ENCODE measurements at regions not wholly inside any gene's neighbourhood (a gene's known extent, or its start where the extent isn't known, plus 50 kb on each side); places are given as distances from the start of the nearest gene placed in this dataset.

GRCh38 chr14:29149798-29150197 lies 383.2 kb downstream of the FOXG1 start:
- TF ChIP-seq CTCF (conservative IDR thresholded peaks at IDR 0.05): no peak
- Mint-ChIP-seq H3K27me3 (no peaks in the 10 kb centered on the region), H3K4me3 (no peak overlapping the region), H3K27ac (no peak overlapping the region), H3K36me3 (no peaks in the 10 kb centered on the region), H3K9me3 (peaks cover 5% of the 10 kb centered on the region), H3K4me1 (ENCODE audit: unreplicated experiment) (no peaks in the 10 kb centered on the region)
- no peak for DNase-seq (ENCODE audit: extremely low spot score, unreplicated experiment)

GRCh38 chr14:29150659-29151058 lies 384.1 kb downstream of the FOXG1 start:
- Mint-ChIP-seq H3K27me3 (no peaks in the 10 kb centered on the region), H3K4me3 (no peak overlapping the region), H3K27ac (no peak overlapping the region), H3K36me3 (no peaks in the 10 kb centered on the region), H3K9me3 (peaks cover 5% of the 10 kb centered on the region), H3K4me1 (ENCODE audit: unreplicated experiment) (no peaks in the 10 kb centered on the region)
- no peak for DNase-seq (ENCODE audit: extremely low spot score, unreplicated experiment)
- no peak for TF ChIP-seq CTCF (conservative IDR thresholded peaks at IDR 0.05)

DNA sequence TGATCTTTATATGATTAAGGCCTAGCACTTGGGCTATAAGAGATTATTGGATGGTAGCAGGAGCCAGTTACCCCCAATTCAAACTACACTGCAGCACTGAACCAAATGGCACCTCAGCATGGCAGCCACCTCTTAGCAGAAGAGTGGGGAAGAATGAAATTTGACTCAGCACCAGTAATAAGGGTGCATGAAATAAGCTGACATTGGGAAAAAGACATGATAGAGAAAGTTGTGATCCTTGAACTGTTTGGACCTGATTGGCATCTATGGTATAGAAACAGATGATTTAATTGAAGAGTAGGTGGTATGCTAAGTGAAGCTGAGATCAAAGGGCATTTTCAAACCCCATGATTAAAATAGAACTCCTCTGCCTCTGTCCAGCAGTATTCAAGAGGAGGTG lies 389.5 kb downstream of the FOXG1 start:
- no peaks in the 10 kb centered on the region for H3K9me3 Mint-ChIP-seq
- no peak for DNase-seq (ENCODE audit: extremely low spot score, unreplicated experiment)
- H3K36me3 Mint-ChIP-seq: no peaks in the 10 kb centered on the region
- H3K27ac Mint-ChIP-seq: no peak overlapping the region
- no peak overlapping the region for H3K4me3 Mint-ChIP-seq
- no peak for TF ChIP-seq CTCF (conservative IDR thresholded peaks at IDR 0.05)
- H3K27me3 Mint-ChIP-seq: no peaks in the 10 kb centered on the region
- H3K4me1 Mint-ChIP-seq (ENCODE audit: unreplicated experiment): no peaks in the 10 kb centered on the region

- DNase-seq (ENCODE audit: extremely low spot score, unreplicated experiment): no peak
- TF ChIP-seq CTCF (conservative IDR thresholded peaks at IDR 0.05): no peak
- Mint-ChIP-seq H3K4me1 (ENCODE audit: unreplicated experiment) (no peaks in the 10 kb centered on the region), H3K27me3 (no peaks in the 10 kb centered on the region), H3K27ac (no peak overlapping the region), H3K9me3 (no peaks in the 10 kb centered on the region), H3K4me3 (no peak overlapping the region), H3K36me3 (no peaks in the 10 kb centered on the region)
These were observed 395.0 kb downstream of the FOXG1 start for GRCh38 chr14:29161593-29161992.

DNA sequence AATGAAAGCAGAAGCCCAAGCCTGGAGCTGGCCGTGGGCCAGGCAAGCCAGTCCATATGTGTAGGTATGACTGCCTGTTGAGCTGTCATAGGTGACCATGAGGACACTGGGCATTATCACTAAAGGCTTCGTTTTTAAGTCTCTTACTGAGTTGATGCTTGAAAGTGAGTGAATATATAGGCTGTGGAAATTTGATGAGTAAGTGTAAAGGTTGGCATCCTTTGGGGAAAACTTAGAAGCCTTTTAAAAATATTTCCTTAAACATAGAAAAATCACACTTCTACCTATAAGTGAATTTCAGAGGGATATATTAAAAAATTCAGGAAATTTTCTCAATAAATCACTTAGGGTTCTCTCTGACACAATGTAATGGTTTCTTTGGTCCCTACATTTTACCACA lies 396.5 kb downstream of the FOXG1 start:
- Mint-ChIP-seq H3K4me1 (ENCODE audit: unreplicated experiment) (no peaks in the 10 kb centered on the region), H3K27ac (no peak overlapping the region), H3K36me3 (no peaks in the 10 kb centered on the region), H3K4me3 (no peak overlapping the region), H3K9me3 (no peaks in the 10 kb centered on the region), H3K27me3 (no peaks in the 10 kb centered on the region)
- no peak for DNase-seq (ENCODE audit: extremely low spot score, unreplicated experiment)
- no peak for TF ChIP-seq CTCF (conservative IDR thresholded peaks at IDR 0.05)

DNA sequence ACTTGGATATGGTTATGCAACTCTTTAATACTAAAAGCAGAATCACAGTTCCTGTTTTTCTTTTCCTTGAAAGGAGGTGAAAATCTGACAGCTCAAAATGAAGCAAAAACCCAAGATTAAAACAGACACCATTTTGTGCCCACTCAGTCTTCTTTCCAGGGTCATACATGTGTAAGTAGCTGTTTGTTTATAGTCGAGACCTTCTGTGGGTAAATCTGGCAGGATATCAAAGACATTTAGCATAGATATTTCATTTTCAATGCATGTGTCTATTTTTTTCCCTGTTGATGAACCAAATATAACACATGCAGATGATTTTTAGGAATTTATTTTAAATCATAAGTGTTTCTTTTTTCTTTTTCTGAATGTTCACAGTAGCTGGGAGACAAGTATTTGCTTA lies 398.8 kb downstream of the FOXG1 start:
- no peak for DNase-seq (ENCODE audit: extremely low spot score, unreplicated experiment)
- no peaks in the 10 kb centered on the region for H3K27me3 Mint-ChIP-seq
- no peaks in the 10 kb centered on the region for H3K36me3 Mint-ChIP-seq
- no peaks in the 10 kb centered on the region for H3K9me3 Mint-ChIP-seq
- H3K4me3 Mint-ChIP-seq: no peak overlapping the region
- H3K4me1 Mint-ChIP-seq (ENCODE audit: unreplicated experiment): no peaks in the 10 kb centered on the region
- H3K27ac Mint-ChIP-seq: no peak overlapping the region
- TF ChIP-seq CTCF (conservative IDR thresholded peaks at IDR 0.05): no peak
